K562 (cell line): ENCODE measurements at regions not wholly inside any gene's neighbourhood (a gene's known extent, or its start where the extent isn't known, plus 50 kb on each side); places are given as distances from the start of the nearest gene placed in this dataset.

Experiments used
- ZNF232 ChIP-seq: sonication (generic); formaldehyde crosslinking; IDR thresholded peaks from 2 replicates; pipeline ENCODE4 v1.8.0; 2022; ENCODE audit warnings: mild to moderate bottlenecking, missing genetic modification reagents
- TF ChIP-seq, protein P1 (sequence below), 3 experiments: IDR thresholded peaks in 2 of 3; conservative IDR thresholded peaks in 1 of 3; 2 replicates each; pipeline ENCODE4 v1.5.1; 2011 to 2012; ENCODE audit warnings: low read length in 3 of 3, mild to moderate bottlenecking in 3 of 3, control low read depth in 2 of 3, improper control_type of control experiment in 1 of 3, inconsistent platforms in 1 of 3, low read depth in 1 of 3, mixed read lengths in 1 of 3, moderate library complexity in 1 of 3; ENCODE audit not compliant: insufficient read depth in 2 of 3

DNA sequence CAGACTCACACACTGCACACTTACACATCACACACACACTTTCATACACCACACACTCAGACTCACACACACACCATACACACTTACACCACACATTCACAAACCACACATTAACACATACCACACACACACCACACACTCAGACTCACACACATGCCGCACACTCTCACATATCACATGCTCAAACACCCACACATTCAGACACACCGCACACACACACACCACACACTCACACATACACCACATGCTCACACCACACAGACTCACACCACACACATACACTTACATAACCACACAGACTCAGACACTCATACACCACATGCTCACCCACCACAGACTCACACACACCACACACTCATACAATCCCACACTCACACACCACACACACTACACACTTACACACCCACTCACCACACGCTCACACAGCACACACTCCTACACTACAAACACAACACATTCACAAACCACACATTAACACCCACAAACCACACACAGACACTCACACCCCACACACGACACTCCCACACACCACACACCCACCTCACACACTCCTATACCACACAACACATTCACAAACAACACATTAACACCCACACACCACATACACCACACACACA lies 125.4 kb downstream of the EVX1 start:
- TF ChIP-seq, protein P1, sequence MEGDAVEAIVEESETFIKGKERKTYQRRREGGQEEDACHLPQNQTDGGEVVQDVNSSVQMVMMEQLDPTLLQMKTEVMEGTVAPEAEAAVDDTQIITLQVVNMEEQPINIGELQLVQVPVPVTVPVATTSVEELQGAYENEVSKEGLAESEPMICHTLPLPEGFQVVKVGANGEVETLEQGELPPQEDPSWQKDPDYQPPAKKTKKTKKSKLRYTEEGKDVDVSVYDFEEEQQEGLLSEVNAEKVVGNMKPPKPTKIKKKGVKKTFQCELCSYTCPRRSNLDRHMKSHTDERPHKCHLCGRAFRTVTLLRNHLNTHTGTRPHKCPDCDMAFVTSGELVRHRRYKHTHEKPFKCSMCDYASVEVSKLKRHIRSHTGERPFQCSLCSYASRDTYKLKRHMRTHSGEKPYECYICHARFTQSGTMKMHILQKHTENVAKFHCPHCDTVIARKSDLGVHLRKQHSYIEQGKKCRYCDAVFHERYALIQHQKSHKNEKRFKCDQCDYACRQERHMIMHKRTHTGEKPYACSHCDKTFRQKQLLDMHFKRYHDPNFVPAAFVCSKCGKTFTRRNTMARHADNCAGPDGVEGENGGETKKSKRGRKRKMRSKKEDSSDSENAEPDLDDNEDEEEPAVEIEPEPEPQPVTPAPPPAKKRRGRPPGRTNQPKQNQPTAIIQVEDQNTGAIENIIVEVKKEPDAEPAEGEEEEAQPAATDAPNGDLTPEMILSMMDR (IDR thresholded peaks at IDR 0.05 in 2 of 3, conservative IDR thresholded peaks at IDR 0.05 in 1 of 3; ENCODE audit: insufficient read depth in 2 of 3, low read depth in 1 of 3, low read length in 3 of 3): no peak
- no peak for TF ChIP-seq ZNF232
